H1 (cell line): ENCODE measurements at regions not wholly inside any gene's neighbourhood (a gene's known extent, or its start where the extent isn't known, plus 50 kb on each side); places are given as distances from the start of the nearest gene placed in this dataset.

Experiments
- CTCF ChIA-PET: fragments of 300-600 bp; sonication (Branson Sonifier 250); formaldehyde crosslinking; loops from one replicate; lab custom pipeline; 2021; ENCODE audit not compliant: partially characterized antibody; lab: Charles Lee
- POLR2A ChIA-PET: fragments of 300-600 bp; sonication (Branson Sonifier 250); formaldehyde crosslinking; loops from one replicate; lab custom pipeline; 2021; ENCODE audit warnings: inconsistent platforms; ENCODE audit not compliant: partially characterized antibody; lab: Charles Lee
- DNase-seq, 2 experiments: peaks; one replicate each; pipeline versions ENCODE4 v3.0.0 to v3.0.0-alpha.2; 2010 to 2022; ENCODE audit warnings: low spot score in 2 of 2, low read depth in 1 of 2, mixed read lengths in 1 of 2
- FAIRE-seq: peaks from 2 replicates; lab custom pipeline; 2011; peaks lifted over from hg19 to GRCh38; lab: Jason Lieb, UNC
- H2AFZ ChIP-seq: 2 replicates; pipeline ENCODE4 v1.8.1; 2012; ENCODE audit warnings: low read length, inconsistent platforms
- H2AK5ac ChIP-seq: 2 replicates; pipeline ENCODE4 v1.6.1; 2013; ENCODE audit warnings: low read depth, low read length
- H2BK120ac ChIP-seq: replicated peaks from 2 replicates; pipeline ENCODE3; 2013; ENCODE audit warnings: low read depth, low read length, inconsistent platforms
- H2BK12ac ChIP-seq: 2 replicates; pipeline ENCODE4 v1.6.1; 2013; ENCODE audit warnings: low read depth, low read length
- H2BK15ac ChIP-seq: 2 replicates; pipeline ENCODE4 v1.6.1; 2013; ENCODE audit warnings: low read length
- H2BK20ac ChIP-seq: 2 replicates; pipeline ENCODE4 v1.6.1; 2013; ENCODE audit warnings: low read length
- H2BK5ac ChIP-seq: 2 replicates; pipeline ENCODE4 v1.6.1; 2013; ENCODE audit warnings: low read depth, low read length
- H3K14ac ChIP-seq: 2 replicates; pipeline ENCODE4 v1.6.1; 2013; ENCODE audit warnings: inconsistent platforms; ENCODE audit not compliant: insufficient read length
- H3K18ac ChIP-seq: 2 replicates; pipeline ENCODE4 v1.6.1; 2013; ENCODE audit warnings: low read length; ENCODE audit errors: extremely low read depth
- H3K23ac ChIP-seq: 2 replicates; pipeline ENCODE4 v1.6.1; 2013; ENCODE audit warnings: inconsistent platforms; ENCODE audit not compliant: insufficient read length
- H3K23me2 ChIP-seq: 2 replicates; pipeline ENCODE4 v1.6.1; 2013; ENCODE audit warnings: low read depth, low read length
- H3K27ac ChIP-seq: 2 replicates; pipeline ENCODE4 v1.6.1; 2011; ENCODE audit warnings: low read depth, low read length, inconsistent platforms
- H3K27me3 ChIP-seq, 4 experiments: replicated peaks in 1 of 4; 1 replicate in 1 of 4; 2 replicates in 3 of 4; pipeline versions ENCODE4 v1.6.1 to v1.8.1; 2011 to 2013; ENCODE audit warnings: low read length in 3 of 4, mild to moderate bottlenecking in 3 of 4, inconsistent platforms in 2 of 4, mixed read lengths in 2 of 4, moderate library complexity in 1 of 4; ENCODE audit not compliant: control insufficient read depth in 3 of 4, insufficient read depth in 3 of 4; ENCODE audit errors: extremely low read depth in 1 of 4
- H3K36me3 ChIP-seq, 4 experiments: 2 replicates each; pipeline versions ENCODE4 v1.6.1 to v1.8.1; 2011 to 2013; ENCODE audit warnings: mild to moderate bottlenecking in 4 of 4, low read length in 3 of 4, moderate library complexity in 2 of 4, control low read depth in 1 of 4, inconsistent platforms in 1 of 4; ENCODE audit not compliant: insufficient read depth in 4 of 4, control insufficient read depth in 2 of 4
- H3K4ac ChIP-seq: replicated peaks from 2 replicates; pipeline ENCODE3; 2013; ENCODE audit warnings: low read length, low read depth, mixed read lengths, inconsistent platforms; ENCODE audit not compliant: insufficient read length
- H3K4me1 ChIP-seq, 4 experiments: replicated peaks in 1 of 4; 1 replicate in 1 of 4; 2 replicates in 3 of 4; pipeline versions ENCODE4 v1.6.1 to v1.8.1; 2011 to 2013; ENCODE audit warnings: low read length in 3 of 4, inconsistent platforms in 2 of 4, mixed read lengths in 1 of 4; ENCODE audit not compliant: insufficient read depth in 4 of 4, control insufficient read depth in 3 of 4
- H3K4me2 ChIP-seq, 2 experiments: 2 replicates each; pipeline versions ENCODE4 v1.6.1 to v1.8.1; 2011 to 2013; ENCODE audit warnings: low read depth in 2 of 2, low read length in 2 of 2, control low read depth in 1 of 2, inconsistent platforms in 1 of 2, mild to moderate bottlenecking in 1 of 2; ENCODE audit not compliant: insufficient read depth in 1 of 2
- H3K4me3 ChIP-seq, 4 experiments: fragments of 200-600, 300-600 bp in 1 of 4; sonication (generic), shearing (Covaris generic), sonication (Bioruptor Twin) in 1 of 4; 2 replicates each; pipeline versions ENCODE4 v1.5.1 to v1.8.1; 2011 to 2016; ENCODE audit warnings: low read length in 4 of 4, low read depth in 3 of 4, control low read depth in 2 of 4, inconsistent platforms in 2 of 4, mild to moderate bottlenecking in 2 of 4, mixed read lengths in 1 of 4, moderate library complexity in 1 of 4; ENCODE audit not compliant: insufficient read depth in 2 of 4; ENCODE audit errors: extremely low read depth in 1 of 4
- H3K56ac ChIP-seq: replicated peaks from 2 replicates; pipeline ENCODE3; 2013; ENCODE audit warnings: low read depth, mild to moderate bottlenecking, mixed read lengths, low read length, inconsistent platforms; ENCODE audit not compliant: insufficient read length
- H3K79me1 ChIP-seq: 2 replicates; pipeline ENCODE4 v1.6.1; 2013; ENCODE audit warnings: low read depth, low read length, control low read depth
- H3K79me2 ChIP-seq, 2 experiments: 2 replicates each; pipeline versions ENCODE4 v1.6.1 to v1.8.1; 2012 to 2013; ENCODE audit warnings: low read length in 2 of 2, mild to moderate bottlenecking in 2 of 2, inconsistent platforms in 1 of 2; ENCODE audit not compliant: insufficient read depth in 2 of 2, control insufficient read depth in 1 of 2
- H3K9ac ChIP-seq, 4 experiments: replicated peaks in 1 of 4; 1 replicate in 1 of 4; 2 replicates in 3 of 4; pipeline versions ENCODE4 v1.6.1 to v1.8.1; 2011 to 2013; ENCODE audit warnings: low read depth in 3 of 4, low read length in 3 of 4, control low read depth in 2 of 4, mild to moderate bottlenecking in 2 of 4, moderate library complexity in 2 of 4, inconsistent platforms in 1 of 4; ENCODE audit errors: extremely low read depth in 1 of 4
- H3K9me3 ChIP-seq, 2 experiments: 2 replicates each; pipeline versions ENCODE4 v1.6.1 to v1.8.1; 2012 to 2013; ENCODE audit warnings: mild to moderate bottlenecking in 2 of 2, moderate library complexity in 2 of 2, control low read depth in 1 of 2, inconsistent platforms in 1 of 2, low read depth in 1 of 2, low read length in 1 of 2, mixed read lengths in 1 of 2; ENCODE audit not compliant: insufficient read depth in 2 of 2
- H4K20me1 ChIP-seq, 2 experiments: replicated peaks in 1 of 2; 2 replicates each; pipeline versions ENCODE3 to v1.8.1; 2011 to 2013; ENCODE audit warnings: inconsistent platforms in 2 of 2, low read length in 2 of 2, mild to moderate bottlenecking in 1 of 2; ENCODE audit not compliant: insufficient read depth in 2 of 2, control insufficient read depth in 1 of 2
- H4K5ac ChIP-seq: 2 replicates; pipeline ENCODE4 v1.6.1; 2013; ENCODE audit warnings: low read length, low read depth, mixed read lengths, inconsistent platforms; ENCODE audit not compliant: insufficient read length
- H4K8ac ChIP-seq: 2 replicates; pipeline ENCODE4 v1.8.0; 2013; ENCODE audit warnings: mild to moderate bottlenecking, moderate library complexity, low read length, inconsistent platforms; ENCODE audit not compliant: insufficient read depth; ENCODE audit errors: extremely low read depth
- H4K91ac ChIP-seq: replicated peaks from 2 replicates; pipeline ENCODE3; 2013; ENCODE audit warnings: low read length, mixed read lengths, inconsistent platforms; ENCODE audit not compliant: insufficient read length
- CTCF ChIP-seq, 3 experiments: IDR thresholded peaks; 1 replicate in 2 of 3; 2 replicates in 1 of 3; pipeline versions ENCODE4 v1.5.1 to v1.6.1; 2011; ENCODE audit warnings: low read length in 3 of 3, mild to moderate bottlenecking in 3 of 3, inconsistent platforms in 2 of 3, low read depth in 1 of 3, moderate library complexity in 1 of 3; ENCODE audit not compliant: insufficient read depth in 1 of 3; ENCODE audit errors: control extremely low read depth in 1 of 3
- EGR1 ChIP-seq: IDR thresholded peaks from 2 replicates; pipeline ENCODE4 v1.6.1; 2011; ENCODE audit warnings: low read depth, low read length, borderline replicate concordance
- MAX ChIP-seq: IDR thresholded peaks from 2 replicates; pipeline ENCODE4 v1.6.1; 2012; ENCODE audit warnings: inconsistent platforms
- NRF1 ChIP-seq: IDR thresholded peaks from 2 replicates; pipeline ENCODE4 v1.6.1; 2011; ENCODE audit warnings: mild to moderate bottlenecking, low read depth, low read length, improper control_type of control experiment
- RNF2 ChIP-seq: fragments of 200-900, 300-1000 bp; sonication (generic); IDR thresholded peaks from 2 replicates; pipeline ENCODE4 v1.7.1; 2016; ENCODE audit warnings: borderline replicate concordance, low read depth, mild to moderate bottlenecking, antibody characterized with exemption, low read length; ENCODE audit not compliant: poor library complexity, severe bottlenecking; ENCODE audit errors: missing control alignments
- RXRA ChIP-seq: IDR thresholded peaks from 2 replicates; pipeline ENCODE4 v1.6.1; 2011; ENCODE audit warnings: low read depth, mild to moderate bottlenecking, low read length, moderate library complexity; ENCODE audit not compliant: insufficient read depth
- SIX5 ChIP-seq: IDR thresholded peaks from 2 replicates; pipeline ENCODE4 v1.6.1; 2011; ENCODE audit warnings: mild to moderate bottlenecking, low read depth, low read length
- SP1 ChIP-seq: IDR thresholded peaks from 2 replicates; pipeline ENCODE4 v1.6.1; 2011; ENCODE audit warnings: low read depth, low read length
- SRF ChIP-seq: IDR thresholded peaks from 2 replicates; pipeline ENCODE4 v1.6.1; 2011; ENCODE audit warnings: mild to moderate bottlenecking, low read depth, low read length, moderate library complexity
- TAF7 ChIP-seq: optimal IDR thresholded peaks from 2 replicates; pipeline ENCODE3; 2011; ENCODE audit warnings: low read depth, mild to moderate bottlenecking, inconsistent platforms, low read length, moderate library complexity, borderline replicate concordance
- TBP ChIP-seq: IDR thresholded peaks from 2 replicates; pipeline ENCODE4 v1.6.1; 2011; ENCODE audit warnings: low read depth, low read length, improper control_type of control experiment
- WGBS, 2 experiments: shearing (Covaris generic) in 1 of 2; methylation state at CpG; one replicate each; pipeline versions ENCODE4 v1.1.6 to v1.1.7; 2013 to 2015; ENCODE audit warnings: low lambda C conversion rate in 2 of 2, mixed read lengths in 2 of 2, inconsistent platforms in 1 of 2, low coverage in 1 of 2, missing lambda C conversion rate in 1 of 2; ENCODE audit not compliant: insufficient replicate concordance in 2 of 2, insufficient coverage in 1 of 2, insufficient read length in 1 of 2; ENCODE audit errors: extremely low coverage in 1 of 2, missing lambda C conversion rate in 1 of 2; 5-methylcytosine and 5-hydroxymethylcytosine counted together

- 89% methylated on average over 2 of the region's 2 CpGs; no CpG with 5 or more reads in 1 of the 2 experiments for WGBS, 2 experiments
- H2BK20ac ChIP-seq = no peak overlapping the region
- H2BK12ac ChIP-seq = no peak overlapping the region
- no peak overlapping the region for H3K27ac ChIP-seq
- TF ChIP-seq EGR1 = no peak
- TF ChIP-seq CTCF (IDR thresholded peaks at IDR 0.05; ENCODE audit: control extremely low read depth in 1 of 3, insufficient read depth in 1 of 3, low read depth in 1 of 3, low read length in 3 of 3) = no peak
- no peak for TF ChIP-seq SRF
- TF ChIP-seq RNF2 = no peak
- TF ChIP-seq TAF7 = no peak
- TF ChIP-seq MAX = no peak
- no peak for TF ChIP-seq SP1
- no peak for TF ChIP-seq TBP
- no peak for TF ChIP-seq SIX5
- no peak for TF ChIP-seq RXRA
- no peak for TF ChIP-seq NRF1
- TF ChIP-seq, all 59 proteins: peak for 0
- no peaks in the 10 kb centered on the region; a peak in 1 of 4 replicates for H3K9me3 ChIP-seq
- no peak overlapping the region for H2AFZ ChIP-seq
- H3K18ac ChIP-seq = no peak overlapping the region
- CTCF ChIA-PET = interaction anchor here (1.0 kb wide), 1 partner anchor 52 kb away, joined by 3 read pairs; no protein-coding TSS in a partner anchor
- FAIRE-seq (no peak), DNase-seq (no peak)
- H3K23ac ChIP-seq = no peak overlapping the region
- H4K91ac ChIP-seq = no peak overlapping the region
- H4K5ac ChIP-seq = no peak overlapping the region
- no peak overlapping the region for H2BK15ac ChIP-seq
- H3K36me3 ChIP-seq = no peaks in the 10 kb centered on the region
- no peak overlapping the region for H3K56ac ChIP-seq
- H3K79me2 ChIP-seq = no peaks in the 10 kb centered on the region
- no peak overlapping the region for H2BK5ac ChIP-seq
- no peak overlapping the region for H3K9ac ChIP-seq
- no peak overlapping the region for H3K4me3 ChIP-seq
- H3K4me2 ChIP-seq = no peak overlapping the region
- no peak overlapping the region for H3K14ac ChIP-seq
- H2BK120ac ChIP-seq = no peak overlapping the region
- no peak overlapping the region for H4K8ac ChIP-seq
- POLR2A ChIA-PET = interaction anchor here (0.6 kb wide), 1 partner anchor 101 kb away, joined by 4 read pairs; no protein-coding TSS in a partner anchor
- H3K79me1 ChIP-seq = no peaks in the 10 kb centered on the region
- H3K23me2 ChIP-seq = no peaks in the 10 kb centered on the region
- H4K20me1 ChIP-seq = no peaks in the 10 kb centered on the region
- no peaks in the 10 kb centered on the region; a peak in 1 of 7 replicates for H3K4me1 ChIP-seq
- no peak overlapping the region for H3K4ac ChIP-seq
- no peaks in the 10 kb centered on the region for H3K27me3 ChIP-seq
- no peak overlapping the region for H2AK5ac ChIP-seq
Measured at GRCh38 chr16:5971106-5971505, 873.5 kb upstream of the EEF2KMT start.
